HFFc6 (cell line): ENCODE measurements at regions not wholly inside any gene's neighbourhood (a gene's known extent, or its start where the extent isn't known, plus 50 kb on each side); places are given as distances from the start of the nearest gene placed in this dataset.

Source experiments
- DNase-seq: peaks from one replicate; pipeline ENCODE4 v3.0.0-alpha.2; 2018
- H3K27ac Mint-ChIP-seq: 2 replicates; pipeline ENCODE4 v1.8.0; 2020; ENCODE audit warnings: mild to moderate bottlenecking, mixed read lengths
- H3K27me3 Mint-ChIP-seq: 2 replicates; pipeline ENCODE4 v1.8.0; 2021; ENCODE audit warnings: mild to moderate bottlenecking, moderate library complexity, mixed read lengths; ENCODE audit not compliant: insufficient read depth
- H3K36me3 Mint-ChIP-seq: 2 replicates; pipeline ENCODE4 v1.8.0; 2021; ENCODE audit warnings: low read depth, mixed read lengths
- H3K4me1 Mint-ChIP-seq: 2 replicates; pipeline ENCODE4 v1.8.0; 2020; ENCODE audit warnings: low read depth, mixed read lengths
- H3K4me3 Mint-ChIP-seq: 2 replicates; pipeline ENCODE4 v1.8.0; 2020; ENCODE audit warnings: mild to moderate bottlenecking, moderate library complexity, mixed read lengths
- H3K9me3 Mint-ChIP-seq: 2 replicates; pipeline ENCODE4 v1.8.0; 2020; ENCODE audit warnings: mild to moderate bottlenecking, mixed read lengths
- TF ChIP-seq, protein P1 (sequence below): fragments of 200-600 bp; sonication (generic); IDR thresholded peaks from 2 replicates; pipeline ENCODE4 v1.5.0; 2021; ENCODE audit warnings: antibody characterized with exemption, mild to moderate bottlenecking

DNA sequence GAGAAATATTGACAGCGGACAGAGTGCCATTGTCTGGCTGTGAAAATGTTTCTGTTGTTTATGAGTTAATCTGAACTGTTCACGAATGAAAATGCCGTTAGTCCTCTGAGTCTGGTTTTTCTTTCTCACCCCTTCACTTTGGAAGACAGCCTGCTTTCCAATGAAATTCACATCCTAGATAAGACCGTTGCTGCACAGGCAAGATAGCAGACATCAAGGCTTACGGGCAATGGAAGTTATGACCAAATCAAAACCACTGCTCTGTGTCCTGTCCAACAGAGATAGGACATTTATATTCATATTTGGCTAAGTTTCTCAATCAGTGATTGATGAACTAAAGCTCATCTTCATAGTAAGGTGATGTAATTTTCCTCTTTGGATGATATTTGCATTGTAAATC is 180.0 kb upstream of the DMAC1 start:
- Mint-ChIP-seq H3K36me3 (peaks cover 4% of the 10 kb centered on the region; the same call in 1 of the 2 replicates), H3K27ac (no peak overlapping the region), H3K27me3 (no peaks in the 10 kb centered on the region; the same call in 1 of the 2 replicates), H3K9me3 (peaks cover 39% of the 10 kb centered on the region), H3K4me1 (no peaks in the 10 kb centered on the region), H3K4me3 (no peak overlapping the region)
- no peak for DNase-seq
- TF ChIP-seq, protein P1, sequence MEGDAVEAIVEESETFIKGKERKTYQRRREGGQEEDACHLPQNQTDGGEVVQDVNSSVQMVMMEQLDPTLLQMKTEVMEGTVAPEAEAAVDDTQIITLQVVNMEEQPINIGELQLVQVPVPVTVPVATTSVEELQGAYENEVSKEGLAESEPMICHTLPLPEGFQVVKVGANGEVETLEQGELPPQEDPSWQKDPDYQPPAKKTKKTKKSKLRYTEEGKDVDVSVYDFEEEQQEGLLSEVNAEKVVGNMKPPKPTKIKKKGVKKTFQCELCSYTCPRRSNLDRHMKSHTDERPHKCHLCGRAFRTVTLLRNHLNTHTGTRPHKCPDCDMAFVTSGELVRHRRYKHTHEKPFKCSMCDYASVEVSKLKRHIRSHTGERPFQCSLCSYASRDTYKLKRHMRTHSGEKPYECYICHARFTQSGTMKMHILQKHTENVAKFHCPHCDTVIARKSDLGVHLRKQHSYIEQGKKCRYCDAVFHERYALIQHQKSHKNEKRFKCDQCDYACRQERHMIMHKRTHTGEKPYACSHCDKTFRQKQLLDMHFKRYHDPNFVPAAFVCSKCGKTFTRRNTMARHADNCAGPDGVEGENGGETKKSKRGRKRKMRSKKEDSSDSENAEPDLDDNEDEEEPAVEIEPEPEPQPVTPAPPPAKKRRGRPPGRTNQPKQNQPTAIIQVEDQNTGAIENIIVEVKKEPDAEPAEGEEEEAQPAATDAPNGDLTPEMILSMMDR, result no peak

GRCh38 chr9:7977586-7977985 is 178.0 kb upstream of the DMAC1 start:
- Mint-ChIP-seq H3K27ac (no peak overlapping the region), H3K36me3 (peaks cover 4% of the 10 kb centered on the region; the same call in 1 of the 2 replicates), H3K9me3 (peaks cover 27% of the 10 kb centered on the region), H3K27me3 (no peaks in the 10 kb centered on the region; the same call in 1 of the 2 replicates), H3K4me1 (no peaks in the 10 kb centered on the region), H3K4me3 (no peak overlapping the region)
- no peak for DNase-seq
- TF ChIP-seq, protein P1, result no peak

- peaks cover 4% of the 10 kb centered on the region; the same call in 1 of the 2 replicates for H3K36me3 Mint-ChIP-seq
- no peaks in the 10 kb centered on the region for H3K4me1 Mint-ChIP-seq
- peaks cover 23% of the 10 kb centered on the region for H3K9me3 Mint-ChIP-seq
- TF ChIP-seq, protein P1, result no peak
- H3K4me3 Mint-ChIP-seq, result no peak overlapping the region
- no peak for DNase-seq
- no peaks in the 10 kb centered on the region; the same call in 1 of the 2 replicates for H3K27me3 Mint-ChIP-seq
- no peak overlapping the region for H3K27ac Mint-ChIP-seq
Measured at GRCh38 chr9:7976856-7977255, 177.3 kb upstream of the DMAC1 start.

DNA sequence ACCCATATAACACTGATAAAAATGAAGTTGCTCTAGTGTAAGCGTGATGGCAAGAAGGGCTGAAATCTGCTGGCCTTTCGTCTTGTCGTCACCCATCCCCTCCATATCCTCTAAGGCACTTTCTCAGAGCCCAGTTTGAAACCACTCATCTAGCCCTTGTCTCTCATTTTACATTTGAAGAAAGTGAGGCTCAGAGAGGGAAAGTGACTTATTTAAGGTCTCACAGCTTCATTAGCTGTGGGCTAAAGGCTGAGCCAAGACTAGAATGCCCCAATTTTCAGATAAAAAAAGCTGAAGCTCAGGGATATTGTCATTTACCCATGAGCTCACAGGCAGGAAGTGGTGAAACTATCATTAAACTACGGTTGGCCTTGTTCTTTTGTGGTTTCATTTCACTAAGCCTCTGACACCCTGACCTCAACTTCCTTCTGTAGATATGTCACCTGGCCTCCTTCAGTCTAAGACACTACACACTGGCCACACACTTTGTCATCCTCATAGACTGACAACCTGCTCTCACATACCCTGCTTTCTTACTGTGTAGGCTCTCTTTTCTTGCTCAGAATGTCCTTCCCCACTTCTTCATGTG is 176.7 kb upstream of the DMAC1 start:
- H3K4me1 Mint-ChIP-seq, result no peaks in the 10 kb centered on the region
- no peak overlapping the region for H3K27ac Mint-ChIP-seq
- no peaks in the 10 kb centered on the region for H3K36me3 Mint-ChIP-seq
- peaks cover 17% of the 10 kb centered on the region for H3K9me3 Mint-ChIP-seq
- H3K27me3 Mint-ChIP-seq, result no peaks in the 10 kb centered on the region; the same call in 1 of the 2 replicates
- DNase-seq, result no peak
- TF ChIP-seq, protein P1, result no peak
- H3K4me3 Mint-ChIP-seq, result no peak overlapping the region

GRCh38 chr9:7975336-7975735 is 175.8 kb upstream of the DMAC1 start:
- no peak for DNase-seq
- no peaks in the 10 kb centered on the region for H3K4me1 Mint-ChIP-seq
- TF ChIP-seq, protein P1, result no peak
- no peak overlapping the region for H3K4me3 Mint-ChIP-seq
- no peaks in the 10 kb centered on the region; the same call in 1 of the 2 replicates for H3K27me3 Mint-ChIP-seq
- no peaks in the 10 kb centered on the region for H3K36me3 Mint-ChIP-seq
- no peak overlapping the region for H3K27ac Mint-ChIP-seq
- H3K9me3 Mint-ChIP-seq, result peaks cover 12% of the 10 kb centered on the region
